Endothelial cell (in vitro differentiated cells): ENCODE measurements at regions not wholly inside any gene's neighbourhood (a gene's known extent, or its start where the extent isn't known, plus 50 kb on each side); places are given as distances from the start of the nearest gene placed in this dataset.

ENCODE experiments used
- DNase-seq: peaks from one replicate; pipeline ENCODE4 v3.0.0; 2021; ENCODE audit warnings: low spot score
- H3K27ac Mint-ChIP-seq: one replicate; pipeline ENCODE4 v1.8.0; 2021; ENCODE audit warnings: mixed read lengths, inconsistent platforms; ENCODE audit not compliant: unreplicated experiment
- H3K27me3 Mint-ChIP-seq: one replicate; pipeline ENCODE4 v1.8.0; 2021; ENCODE audit warnings: mild to moderate bottlenecking, moderate library complexity, mixed read lengths, inconsistent platforms; ENCODE audit not compliant: unreplicated experiment
- H3K36me3 Mint-ChIP-seq: one replicate; pipeline ENCODE4 v1.8.0; 2021; ENCODE audit warnings: mild to moderate bottlenecking, low read depth, mixed read lengths, inconsistent platforms; ENCODE audit not compliant: unreplicated experiment
- H3K4me1 Mint-ChIP-seq: one replicate; pipeline ENCODE4 v1.8.0; 2021; ENCODE audit warnings: mild to moderate bottlenecking, mixed read lengths, inconsistent platforms; ENCODE audit not compliant: unreplicated experiment
- H3K4me3 Mint-ChIP-seq: one replicate; pipeline ENCODE4 v1.8.0; 2021; ENCODE audit warnings: mild to moderate bottlenecking, mixed read lengths, inconsistent platforms; ENCODE audit not compliant: unreplicated experiment
- H3K9me3 Mint-ChIP-seq: one replicate; pipeline ENCODE4 v1.8.0; 2021; ENCODE audit warnings: mixed read lengths, inconsistent platforms; ENCODE audit not compliant: unreplicated experiment
- TF ChIP-seq, protein P1 (sequence below): fragments of 200-600 bp; sonication (generic); IDR thresholded peaks from one replicate; pipeline ENCODE4 v1.5.0; 2021; ENCODE audit warnings: antibody characterized with exemption; ENCODE audit not compliant: unreplicated experiment

DNA sequence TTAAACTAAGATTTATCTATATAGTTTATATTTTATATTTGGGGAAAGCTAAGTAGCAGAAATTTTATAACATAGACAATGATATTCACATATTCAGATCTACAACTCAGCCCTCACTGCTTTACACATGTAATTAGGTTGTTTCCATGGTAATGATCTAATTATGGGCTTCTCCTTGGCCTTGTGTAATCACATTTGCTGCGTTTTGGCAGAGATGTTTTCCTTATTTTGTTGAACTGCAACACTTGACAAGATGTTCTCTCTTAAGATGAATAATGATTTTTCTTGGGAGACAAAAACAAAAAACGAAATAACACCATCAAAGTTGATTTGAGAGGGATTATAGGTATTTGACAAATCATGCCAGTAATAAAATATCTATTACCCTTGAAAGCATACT, 635.6 kb upstream of the TBL1XR1 start:
- TF ChIP-seq, protein P1, sequence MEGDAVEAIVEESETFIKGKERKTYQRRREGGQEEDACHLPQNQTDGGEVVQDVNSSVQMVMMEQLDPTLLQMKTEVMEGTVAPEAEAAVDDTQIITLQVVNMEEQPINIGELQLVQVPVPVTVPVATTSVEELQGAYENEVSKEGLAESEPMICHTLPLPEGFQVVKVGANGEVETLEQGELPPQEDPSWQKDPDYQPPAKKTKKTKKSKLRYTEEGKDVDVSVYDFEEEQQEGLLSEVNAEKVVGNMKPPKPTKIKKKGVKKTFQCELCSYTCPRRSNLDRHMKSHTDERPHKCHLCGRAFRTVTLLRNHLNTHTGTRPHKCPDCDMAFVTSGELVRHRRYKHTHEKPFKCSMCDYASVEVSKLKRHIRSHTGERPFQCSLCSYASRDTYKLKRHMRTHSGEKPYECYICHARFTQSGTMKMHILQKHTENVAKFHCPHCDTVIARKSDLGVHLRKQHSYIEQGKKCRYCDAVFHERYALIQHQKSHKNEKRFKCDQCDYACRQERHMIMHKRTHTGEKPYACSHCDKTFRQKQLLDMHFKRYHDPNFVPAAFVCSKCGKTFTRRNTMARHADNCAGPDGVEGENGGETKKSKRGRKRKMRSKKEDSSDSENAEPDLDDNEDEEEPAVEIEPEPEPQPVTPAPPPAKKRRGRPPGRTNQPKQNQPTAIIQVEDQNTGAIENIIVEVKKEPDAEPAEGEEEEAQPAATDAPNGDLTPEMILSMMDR: no peak
- no peak overlapping the region for H3K4me3 Mint-ChIP-seq
- no peak for DNase-seq
- H3K4me1 Mint-ChIP-seq: no peaks in the 10 kb centered on the region
- no peaks in the 10 kb centered on the region for H3K9me3 Mint-ChIP-seq
- no peaks in the 10 kb centered on the region for H3K36me3 Mint-ChIP-seq
- no peak overlapping the region for H3K27ac Mint-ChIP-seq
- no peaks in the 10 kb centered on the region for H3K27me3 Mint-ChIP-seq

DNA sequence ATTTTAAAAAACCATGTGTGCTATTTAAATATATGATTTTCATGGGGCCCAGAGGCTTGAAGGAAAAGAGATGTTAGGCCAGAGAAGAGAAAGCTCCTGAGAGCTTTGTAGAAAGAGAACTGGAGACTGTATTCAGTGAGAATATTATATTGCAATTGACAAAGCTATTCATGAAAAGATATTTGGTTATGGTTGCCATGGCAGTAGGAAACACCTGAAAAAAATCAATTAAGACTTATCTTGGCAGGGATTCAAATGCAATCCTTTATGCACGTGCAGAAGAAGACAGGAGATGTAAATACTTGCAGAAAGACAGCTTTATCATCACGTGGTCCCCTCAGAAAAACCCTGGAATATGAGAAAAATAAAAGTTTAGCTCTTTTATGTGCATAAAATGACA, 636.0 kb upstream of the TBL1XR1 start:
- Mint-ChIP-seq H3K4me1 (no peaks in the 10 kb centered on the region), H3K27ac (no peak overlapping the region), H3K36me3 (no peaks in the 10 kb centered on the region), H3K9me3 (no peaks in the 10 kb centered on the region), H3K4me3 (no peak overlapping the region), H3K27me3 (no peaks in the 10 kb centered on the region)
- TF ChIP-seq, protein P1: no peak
- no peak for DNase-seq

DNA sequence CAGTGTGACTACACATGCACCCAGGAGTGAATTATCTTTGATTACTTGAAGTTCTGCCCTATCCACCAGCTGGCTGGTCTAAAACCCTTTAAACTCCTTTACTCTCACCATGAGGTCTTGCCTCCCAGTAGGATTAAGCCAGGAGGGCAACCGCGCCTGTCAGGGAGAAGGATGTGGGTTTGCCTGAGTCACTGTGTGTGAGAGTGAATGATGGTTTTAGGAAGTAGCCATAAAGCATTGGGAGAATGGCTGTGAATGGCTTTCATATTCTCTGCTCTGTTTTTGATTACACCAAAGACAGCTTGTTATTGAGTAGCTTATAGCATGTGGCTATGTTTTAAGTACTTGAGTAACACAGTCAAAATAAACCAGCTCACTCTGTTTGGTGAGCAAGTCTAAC, 637.7 kb upstream of the TBL1XR1 start:
- Mint-ChIP-seq H3K4me3 (no peak overlapping the region), H3K9me3 (no peaks in the 10 kb centered on the region), H3K36me3 (no peaks in the 10 kb centered on the region), H3K27ac (no peak overlapping the region), H3K27me3 (no peaks in the 10 kb centered on the region), H3K4me1 (no peaks in the 10 kb centered on the region)
- TF ChIP-seq, protein P1: no peak
- DNase-seq: no peak

DNA sequence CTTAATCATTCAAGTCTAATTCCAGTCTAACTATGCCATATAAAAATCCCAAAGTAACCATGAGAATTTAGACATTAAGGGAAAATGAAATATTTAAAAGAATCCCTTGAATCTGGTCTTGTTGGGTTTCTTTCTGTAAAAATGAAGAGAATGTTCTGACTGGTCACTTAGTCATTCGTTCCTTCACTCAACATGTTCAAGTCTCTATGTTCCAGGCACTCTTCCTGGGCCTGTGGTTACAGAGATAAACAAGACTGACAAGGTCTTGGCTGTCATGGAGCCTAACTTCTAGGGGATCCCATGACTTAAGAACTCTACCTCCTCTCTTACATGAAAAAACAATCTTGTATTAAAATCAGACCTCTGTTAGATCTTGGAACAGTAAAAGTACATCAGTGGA, 638.6 kb upstream of the TBL1XR1 start:
- Mint-ChIP-seq H3K27me3 (no peaks in the 10 kb centered on the region), H3K4me1 (no peaks in the 10 kb centered on the region), H3K36me3 (no peaks in the 10 kb centered on the region), H3K27ac (no peak overlapping the region), H3K9me3 (no peaks in the 10 kb centered on the region), H3K4me3 (no peak overlapping the region)
- TF ChIP-seq, protein P1: no peak
- DNase-seq: no peak

DNA sequence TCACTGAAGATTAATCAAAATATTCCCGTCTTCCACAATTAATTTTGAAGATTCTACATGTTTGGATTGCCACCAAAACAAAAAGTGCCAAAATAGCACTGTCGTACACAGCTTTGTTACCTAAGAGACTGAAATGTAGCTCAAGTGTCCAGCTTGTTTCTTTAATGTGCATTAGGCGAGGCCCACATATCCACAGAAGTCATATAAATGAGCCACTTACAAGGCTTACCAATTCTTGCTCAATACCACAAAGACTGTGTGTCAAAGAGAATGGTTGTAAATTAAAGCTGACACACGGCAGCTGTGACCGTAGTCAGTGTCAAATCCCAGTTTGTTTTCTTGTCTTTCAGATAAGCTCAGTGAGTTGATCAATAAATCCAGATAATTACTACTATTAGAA, 639.4 kb upstream of the TBL1XR1 start:
- DNase-seq: no peak
- no peak overlapping the region for H3K4me3 Mint-ChIP-seq
- no peaks in the 10 kb centered on the region for H3K36me3 Mint-ChIP-seq
- H3K27ac Mint-ChIP-seq: no peak overlapping the region
- TF ChIP-seq, protein P1: no peak
- H3K4me1 Mint-ChIP-seq: no peaks in the 10 kb centered on the region
- no peaks in the 10 kb centered on the region for H3K9me3 Mint-ChIP-seq
- H3K27me3 Mint-ChIP-seq: no peaks in the 10 kb centered on the region
